HG03432 (cell line): ENCODE measurements at regions not wholly inside any gene's neighbourhood (a gene's known extent, or its start where the extent isn't known, plus 50 kb on each side); places are given as distances from the start of the nearest gene placed in this dataset.

Experiments
- ATAC-seq: cut with Tn5 transposase; IDR thresholded peaks from one replicate; pipeline ENCODE4 v1.9.1; 2021; ENCODE audit warnings: mild to moderate bottlenecking, moderate library complexity; ENCODE audit not compliant: unreplicated experiment

DNA sequence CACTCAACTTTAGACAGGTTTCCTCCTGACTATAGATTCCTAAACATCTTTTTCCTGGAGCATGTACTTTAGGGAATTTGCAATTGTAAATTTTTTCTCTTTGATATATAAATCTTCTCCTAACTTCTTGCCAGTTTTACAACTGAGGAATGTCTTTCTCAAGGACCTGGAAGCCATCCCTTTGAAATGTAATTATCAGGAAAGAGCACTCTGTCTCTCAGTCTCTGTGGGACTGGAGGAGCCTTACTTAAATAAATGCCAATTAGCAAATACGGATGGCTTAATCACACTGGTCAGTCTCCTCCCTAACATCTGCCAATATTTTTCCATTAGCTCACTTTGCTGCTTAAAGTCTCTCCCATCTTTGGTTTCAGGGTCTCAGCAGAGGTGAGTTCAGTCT lies 344.3 kb upstream of the ARRDC3 start:
- no peak for ATAC-seq

GRCh38 chr5:91722736-91723467 lies 339.8 kb upstream of the ARRDC3 start:
- no peak for ATAC-seq

GRCh38 chr5:91712718-91713117 lies 329.6 kb upstream of the ARRDC3 start:
- no peak for ATAC-seq

GRCh38 chr5:91707521-91707841 lies 324.4 kb upstream of the ARRDC3 start:
- ATAC-seq: no peak

- ATAC-seq: no peak
Observed at GRCh38 chr5:91706785-91707520, 323.8 kb upstream of the ARRDC3 start.

- no peak for ATAC-seq
Observed at GRCh38 chr5:91703128-91703527, 320.0 kb upstream of the ARRDC3 start.

DNA sequence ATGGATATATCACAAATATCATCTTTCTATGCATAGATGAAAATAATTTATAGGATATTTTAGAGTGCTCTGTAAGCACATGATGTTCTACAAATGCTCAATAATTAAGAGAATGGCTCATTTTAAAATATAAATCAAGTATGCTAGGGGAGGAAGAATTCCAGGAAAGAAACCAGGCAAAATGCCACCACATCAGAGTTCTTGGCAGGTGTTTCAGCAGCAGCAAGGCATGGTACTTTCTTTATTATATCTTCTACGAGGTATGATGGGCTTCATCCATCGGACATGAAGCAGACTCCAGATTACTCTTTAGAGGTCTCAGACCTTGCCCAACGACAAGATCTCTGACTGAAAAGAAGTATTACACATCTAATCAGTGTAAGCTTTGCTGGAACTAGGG lies 316.3 kb upstream of the ARRDC3 start:
- ATAC-seq: no peak

DNA sequence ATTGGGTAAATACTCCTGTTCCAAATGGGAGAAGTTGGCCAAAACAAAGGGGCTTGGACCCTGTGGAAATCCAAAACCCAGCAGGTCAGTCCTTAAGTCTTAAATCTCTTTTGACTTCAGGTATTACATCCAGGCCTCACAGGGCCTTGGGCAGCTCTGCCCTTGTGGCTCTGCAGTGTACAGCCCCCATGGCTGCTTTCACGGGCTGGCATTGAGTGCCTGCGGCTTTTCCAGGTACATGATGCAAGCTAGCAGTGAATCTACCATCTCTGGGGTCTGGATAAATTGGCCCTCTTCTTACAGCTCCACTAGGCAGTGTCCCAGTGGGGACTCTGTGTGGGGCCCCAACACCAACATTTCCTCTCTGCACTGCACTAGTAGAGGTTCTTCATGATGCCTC lies 308.5 kb upstream of the ARRDC3 start:
- no peak for ATAC-seq

GRCh38 chr5:91690921-91691320 lies 307.8 kb upstream of the ARRDC3 start:
- ATAC-seq: no peak

DNA sequence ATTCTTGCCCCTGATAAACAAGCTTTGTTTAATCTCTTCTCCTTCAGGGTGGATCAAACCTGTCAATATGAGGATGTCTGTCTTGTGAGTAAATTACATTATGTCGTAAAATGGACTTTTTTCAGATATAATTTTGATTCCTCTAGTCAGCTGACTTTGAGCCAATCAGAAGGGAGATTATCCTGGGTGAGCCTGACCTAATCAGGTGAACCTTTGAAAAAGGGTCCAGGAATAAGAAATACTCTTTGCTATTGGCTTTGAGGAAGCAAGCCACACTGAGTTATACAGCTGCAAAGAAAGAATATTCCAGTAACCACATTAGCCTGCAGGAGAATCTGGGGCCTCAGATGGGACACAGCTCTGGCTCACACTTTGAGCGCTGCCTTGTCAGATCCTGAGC lies 304.3 kb upstream of the ARRDC3 start:
- no peak for ATAC-seq

DNA sequence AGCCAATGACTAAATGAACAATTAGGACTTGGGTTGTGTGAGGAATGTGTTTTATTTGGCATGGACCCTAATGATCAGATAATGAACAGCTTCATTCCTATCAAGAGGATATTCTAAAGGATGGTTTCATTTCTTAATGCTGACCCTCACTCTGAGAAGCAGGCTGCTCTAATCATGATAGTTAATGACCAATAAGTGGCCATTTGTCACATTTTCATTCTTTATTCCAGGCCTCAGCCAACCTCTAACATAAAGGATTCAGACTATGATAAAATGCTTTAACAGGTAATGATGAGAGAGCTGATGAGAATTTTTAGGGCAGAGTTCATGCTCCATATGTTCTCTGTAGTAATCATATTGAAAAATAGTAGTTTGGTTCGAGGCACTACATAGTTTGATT lies 301.5 kb upstream of the ARRDC3 start:
- ATAC-seq: no peak

DNA sequence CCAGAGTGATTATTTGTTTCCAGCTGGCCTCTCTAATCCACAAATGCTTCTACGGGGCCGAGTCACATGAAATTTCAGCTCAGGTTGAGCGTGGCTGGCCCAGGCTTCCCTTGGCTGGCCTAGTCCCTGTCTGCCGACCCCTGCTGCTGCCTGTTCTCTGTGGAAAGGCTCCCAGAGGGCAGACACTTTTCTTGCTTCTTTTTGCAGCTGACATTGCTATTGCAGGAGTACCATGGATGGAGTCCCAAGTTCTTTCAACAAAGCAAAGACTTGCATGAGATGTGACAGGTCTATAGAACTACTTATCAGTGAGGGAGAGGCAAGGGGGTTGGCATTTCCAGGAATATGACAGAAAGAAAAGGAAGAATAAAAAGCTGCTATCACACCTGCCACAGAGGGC lies 287.4 kb upstream of the ARRDC3 start:
- ATAC-seq: no peak

GRCh38 chr5:91670122-91670521 lies 287.0 kb upstream of the ARRDC3 start:
- no peak for ATAC-seq

DNA sequence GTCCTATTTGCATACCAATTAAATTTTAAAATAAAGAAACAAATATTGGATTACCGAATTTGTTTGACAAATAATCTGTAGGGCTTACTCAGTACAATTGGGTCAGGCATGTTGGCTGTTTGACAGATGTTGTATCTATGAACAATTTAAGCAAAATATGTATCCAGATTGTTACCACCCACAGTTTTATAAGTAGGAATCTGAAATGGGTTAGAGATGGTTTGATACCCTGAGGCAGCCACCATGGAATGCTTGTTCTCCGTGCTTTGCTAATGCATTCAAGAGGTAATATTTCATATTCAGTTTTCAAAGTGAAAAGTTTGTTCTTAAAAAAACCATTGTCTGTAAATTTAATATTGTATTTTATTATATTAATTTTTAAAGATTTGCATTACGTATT lies 285.1 kb upstream of the ARRDC3 start:
- ATAC-seq: no peak

DNA sequence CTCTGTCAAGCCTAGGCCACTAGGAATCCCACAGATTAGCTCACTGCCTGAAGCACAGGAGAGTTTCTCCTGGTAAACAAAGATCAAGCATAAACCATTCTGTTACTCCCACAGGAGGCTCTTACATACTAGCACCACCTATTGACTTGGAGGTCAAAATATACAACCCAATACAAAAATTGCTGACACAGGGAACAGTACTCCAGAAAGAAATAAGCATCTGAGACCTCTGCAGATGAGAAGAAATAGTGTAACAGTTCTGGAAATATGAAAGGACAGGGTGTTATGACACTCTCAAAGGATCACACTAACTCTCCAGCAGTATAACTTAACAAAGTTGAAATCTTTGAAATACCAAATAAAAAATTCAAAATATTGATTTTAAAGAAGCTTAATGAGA lies 269.6 kb upstream of the ARRDC3 start:
- no peak for ATAC-seq

GRCh38 chr5:91651704-91652103 lies 268.6 kb upstream of the ARRDC3 start:
- ATAC-seq: no peak

DNA sequence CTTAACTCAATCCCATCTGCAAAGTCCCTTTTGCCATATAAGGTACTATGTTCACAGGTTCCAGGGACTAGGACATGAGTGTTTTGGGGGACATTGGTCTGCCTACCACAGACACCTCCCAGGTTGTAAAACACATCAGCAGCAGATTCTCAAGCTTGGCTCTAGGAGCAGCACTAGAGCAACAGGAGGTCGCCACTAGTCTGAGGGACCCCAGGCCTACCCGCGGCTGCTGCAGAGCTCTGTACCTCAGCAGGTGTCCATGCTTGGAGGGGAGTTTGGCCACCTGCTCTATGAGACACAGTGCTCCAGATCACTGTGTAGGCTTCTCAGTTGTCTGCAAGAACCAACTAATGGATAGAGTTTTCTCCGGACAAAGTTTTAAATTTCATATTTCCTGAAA lies 262.2 kb upstream of the ARRDC3 start:
- ATAC-seq: no peak

- no peak for ATAC-seq
Observed at GRCh38 chr5:91643797-91644196, 260.7 kb upstream of the ARRDC3 start.

DNA sequence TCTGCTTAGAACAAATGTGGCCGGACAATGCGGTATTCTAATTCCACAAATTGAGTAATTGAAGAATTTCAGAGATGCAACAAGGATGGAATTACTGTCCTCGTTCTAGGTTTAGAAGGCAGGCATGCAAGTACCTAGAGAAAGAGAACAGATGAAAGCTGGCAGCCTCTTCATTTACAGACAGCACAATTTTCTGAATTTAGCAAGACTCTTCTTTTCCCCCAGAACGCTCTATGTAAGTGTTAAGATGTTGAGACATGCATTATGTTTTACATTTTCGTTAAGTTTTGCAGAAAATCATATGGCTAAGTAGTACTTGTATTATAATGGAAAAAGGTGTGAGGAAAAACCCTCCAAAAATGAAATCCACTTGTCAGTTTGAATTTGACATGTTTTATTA lies 259.5 kb upstream of the ARRDC3 start:
- no peak for ATAC-seq

- peak; percentile 65 for ATAC-seq
Observed at GRCh38 chr5:91641730-91642350, 258.7 kb upstream of the ARRDC3 start.

DNA sequence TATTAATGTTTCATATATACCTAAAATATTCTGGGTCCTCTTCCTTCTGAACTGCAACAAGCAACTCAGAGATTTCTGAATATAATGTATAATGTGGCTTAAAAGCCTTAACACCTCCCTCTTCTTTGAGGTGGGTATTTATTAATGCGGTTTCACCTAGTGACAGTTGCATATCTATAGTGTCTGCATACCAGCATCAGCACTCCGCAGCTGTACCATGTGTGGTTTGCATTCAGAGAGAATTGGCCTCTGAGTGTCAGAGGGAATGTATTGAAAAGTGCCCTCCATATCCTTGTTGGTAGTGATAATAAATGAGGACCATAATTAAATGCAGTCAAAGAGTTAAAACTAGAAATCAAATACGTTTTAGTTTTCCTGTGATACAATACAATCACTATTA lies 256.6 kb upstream of the ARRDC3 start:
- no peak for ATAC-seq

GRCh38 chr5:91638010-91638409 lies 254.9 kb upstream of the ARRDC3 start:
- ATAC-seq: no peak
